NOMO-1 treated with dmso at 0.1 percent for 144 hours (cell line): ENCODE measurements at regions not wholly inside any gene's neighbourhood (a gene's known extent, or its start where the extent isn't known, plus 50 kb on each side); places are given as distances from the start of the nearest gene placed in this dataset.
"Not testable (repeated sequence)": the region's sequence is repeated elsewhere in the genome, so short reads cannot be mapped to it uniquely, and the experiment has no call there.

ENCODE experiments used
- DNase-seq: peaks from one replicate; lab custom pipeline; 2025; ENCODE audit not compliant: unreplicated experiment; lab: John Stamatoyannopoulos, UW

DNA sequence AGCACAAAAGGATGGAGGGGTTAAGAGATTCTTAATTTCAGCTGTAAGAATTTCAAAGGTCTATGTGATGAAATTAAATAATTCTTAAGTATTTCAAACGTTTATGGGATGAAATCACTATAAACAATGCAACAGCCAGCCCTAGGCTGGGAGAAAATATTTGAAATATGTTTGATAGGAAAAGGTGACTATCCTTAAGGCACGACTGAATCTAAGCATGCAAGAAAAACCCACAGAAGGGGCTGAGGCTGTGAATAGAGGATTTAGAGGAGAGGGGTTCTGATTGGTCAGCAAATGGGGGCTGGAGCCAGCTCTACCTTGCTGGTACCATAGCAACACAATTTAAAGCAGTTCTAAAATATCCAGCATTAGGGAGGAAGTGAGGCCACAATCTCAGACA, 220.8 kb upstream of the ATP10A start:
- DNase-seq: no peak

DNA sequence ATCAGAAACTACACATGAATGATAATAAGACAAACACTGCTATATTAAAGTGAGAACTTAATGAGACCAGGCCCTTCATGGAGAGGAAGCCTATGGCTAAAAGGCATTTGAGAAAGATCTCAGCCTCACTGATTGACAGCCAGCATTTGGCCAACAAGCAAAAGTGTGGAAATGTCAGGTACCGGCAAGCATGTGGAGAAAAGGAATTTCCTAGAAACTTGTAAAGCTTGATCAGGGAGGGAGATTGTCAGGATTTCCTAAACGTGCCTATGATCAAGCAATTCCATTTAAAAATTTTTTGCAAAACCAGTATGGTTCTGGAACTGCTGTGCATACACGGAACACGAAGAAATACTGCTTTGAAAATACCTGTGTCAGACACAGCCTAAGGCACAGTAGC, 220.3 kb upstream of the ATP10A start:
- DNase-seq: no peak

DNA sequence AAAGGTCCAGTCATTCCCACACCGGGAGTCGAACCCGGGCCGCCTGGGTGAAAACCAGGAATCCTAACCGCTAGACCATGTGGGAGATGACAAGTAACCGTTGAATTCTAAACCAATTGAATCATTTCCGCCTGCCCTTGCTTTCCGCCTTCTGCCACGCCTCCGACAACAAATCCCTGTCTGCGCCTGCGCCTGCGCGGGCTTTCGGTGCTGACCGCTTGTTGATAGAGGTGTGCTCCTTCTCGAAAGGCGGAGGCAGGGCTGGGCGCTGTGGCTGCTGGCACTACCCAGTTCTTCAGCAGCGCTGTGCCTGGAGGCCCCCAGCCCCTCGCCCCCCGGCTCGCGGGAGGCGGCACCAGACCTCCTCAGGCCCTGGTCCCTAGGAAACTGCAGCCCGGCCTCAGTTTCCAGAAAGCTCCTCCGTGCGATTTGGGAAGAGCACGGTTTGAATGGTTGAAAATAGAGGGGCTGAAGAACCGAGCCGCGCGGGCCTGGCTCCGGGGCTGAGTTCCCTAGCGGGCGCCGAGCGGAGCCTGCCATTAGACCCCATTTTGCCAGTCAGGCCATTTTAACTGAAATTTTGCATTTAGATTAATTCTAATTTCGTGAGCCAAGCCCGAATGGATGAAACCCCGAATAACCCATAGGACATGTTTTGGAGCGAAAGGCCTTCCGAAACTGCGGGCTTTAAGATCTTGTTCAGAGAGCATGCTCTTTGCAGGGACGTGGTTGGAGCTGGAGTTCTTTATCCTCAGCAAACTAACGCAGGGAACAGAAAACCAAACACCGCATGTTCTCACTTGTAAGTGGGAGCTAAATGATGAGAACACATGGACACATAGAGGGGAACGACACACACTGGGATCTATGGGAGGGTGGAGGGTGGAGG, 219.3 kb upstream of the ATP10A start:
- peak; percentile 97 for DNase-seq

- no peak for DNase-seq
Measured at GRCh38 chr15:26081758-26082220, 218.7 kb upstream of the ATP10A start.

DNA sequence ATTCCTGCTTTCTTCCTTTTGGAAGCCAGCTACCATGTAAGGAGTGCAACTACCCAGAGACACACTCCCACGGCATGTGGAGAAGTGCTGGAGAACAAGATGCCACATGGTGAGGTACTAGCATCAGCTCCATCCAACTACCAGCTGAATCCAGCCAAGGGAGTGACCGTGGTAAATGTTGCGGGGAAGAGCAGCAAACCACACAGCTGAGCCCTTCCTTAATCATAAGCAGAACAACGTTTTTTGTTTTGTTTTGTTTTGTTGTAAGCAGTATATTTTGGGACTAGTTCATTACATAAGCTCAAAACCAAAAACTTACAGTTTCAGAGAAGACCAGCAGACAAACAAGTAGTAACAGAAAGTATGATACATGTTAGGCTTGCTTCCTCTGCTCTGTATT, 212.6 kb upstream of the ATP10A start:
- DNase-seq: no peak

GRCh38 chr15:26073430-26074333, 210.6 kb upstream of the ATP10A start:
- no peak for DNase-seq

GRCh38 chr15:26070095-26070532, 207.0 kb upstream of the ATP10A start:
- no peak for DNase-seq

DNA sequence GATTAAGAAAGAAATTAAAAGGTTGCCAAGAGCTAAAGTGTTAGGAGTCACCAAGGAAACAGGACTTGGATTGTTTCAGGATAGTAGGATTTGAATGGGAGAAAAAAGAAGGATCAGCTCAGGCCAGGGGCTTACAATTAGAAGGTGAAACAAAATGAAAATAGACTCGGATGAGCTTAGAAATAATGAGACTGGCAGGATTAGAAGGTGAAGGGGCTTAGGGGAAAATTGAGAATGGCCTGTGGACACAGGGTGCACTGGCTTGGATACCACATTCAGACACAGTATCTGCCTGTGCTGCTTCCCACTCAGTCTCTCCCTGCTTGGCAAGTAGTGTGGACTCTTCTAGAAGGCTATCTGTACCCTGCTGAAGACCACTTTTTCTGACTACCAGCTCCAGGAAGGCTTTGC, 206.1 kb upstream of the ATP10A start:
- DNase-seq: no peak

DNA sequence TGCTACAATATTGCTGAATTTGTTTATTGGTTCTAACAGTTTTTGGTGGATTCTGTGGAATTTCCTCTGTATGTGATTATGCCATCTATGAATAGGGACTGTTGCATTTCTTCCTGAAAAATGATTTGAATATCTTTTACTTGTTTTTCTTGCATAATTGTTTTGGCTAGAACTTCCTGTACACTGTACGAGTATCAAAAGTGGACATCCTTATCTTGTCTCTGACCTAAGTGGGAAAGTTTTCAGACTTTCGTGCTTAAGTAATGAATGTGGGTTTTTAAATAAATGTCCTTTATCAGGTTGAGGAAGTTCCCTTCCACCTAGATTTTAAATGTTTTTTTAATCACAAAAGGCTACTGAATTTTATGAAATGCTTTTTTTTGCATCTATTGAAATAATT, 203.8 kb upstream of the ATP10A start:
- DNase-seq: no peak

DNA sequence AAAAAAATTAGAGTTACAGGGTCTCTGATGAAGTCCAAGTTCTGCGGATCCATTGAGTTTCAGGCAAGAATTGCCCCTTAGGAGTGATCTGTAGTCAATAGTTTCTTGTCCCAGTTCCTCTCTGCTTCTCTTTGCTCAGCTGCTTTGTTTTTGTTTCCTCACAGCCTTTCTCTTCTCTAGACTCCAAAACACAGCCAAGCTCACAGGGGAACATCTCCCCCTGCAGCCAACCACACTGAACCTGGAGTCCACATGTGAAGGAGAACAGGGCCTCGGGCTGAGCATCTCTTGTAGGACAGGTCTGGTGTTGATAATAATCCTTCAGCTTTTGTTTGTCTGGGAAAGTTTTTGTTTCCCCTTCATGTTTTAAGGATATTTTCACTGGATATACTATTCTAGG, 202.6 kb upstream of the ATP10A start:
- DNase-seq: no peak

- no peak for DNase-seq
Measured at GRCh38 chr15:26061248-26061647, 198.1 kb upstream of the ATP10A start.

DNA sequence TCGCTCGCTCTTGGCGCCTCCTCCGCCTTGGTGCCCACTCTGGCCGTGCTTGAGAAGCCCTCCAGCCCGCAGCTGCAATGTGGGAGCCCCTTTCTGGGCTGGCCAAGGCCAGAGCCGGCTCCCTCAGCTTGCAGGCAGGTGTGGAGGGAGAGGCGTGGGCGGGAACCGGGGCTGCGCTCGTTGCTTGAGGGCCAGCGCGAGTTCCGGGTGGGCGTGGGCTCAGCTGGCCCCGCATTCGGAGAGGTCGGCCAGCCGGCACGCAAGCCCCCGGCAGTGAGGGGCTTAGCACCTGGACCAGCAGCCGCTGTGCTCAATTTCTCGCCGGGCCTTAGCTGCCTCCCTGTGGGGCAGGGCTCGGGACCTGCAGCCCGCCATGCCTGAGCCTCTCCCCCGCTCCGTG, 193.6 kb upstream of the ATP10A start:
- DNase-seq: not testable (repeated sequence)

DNA sequence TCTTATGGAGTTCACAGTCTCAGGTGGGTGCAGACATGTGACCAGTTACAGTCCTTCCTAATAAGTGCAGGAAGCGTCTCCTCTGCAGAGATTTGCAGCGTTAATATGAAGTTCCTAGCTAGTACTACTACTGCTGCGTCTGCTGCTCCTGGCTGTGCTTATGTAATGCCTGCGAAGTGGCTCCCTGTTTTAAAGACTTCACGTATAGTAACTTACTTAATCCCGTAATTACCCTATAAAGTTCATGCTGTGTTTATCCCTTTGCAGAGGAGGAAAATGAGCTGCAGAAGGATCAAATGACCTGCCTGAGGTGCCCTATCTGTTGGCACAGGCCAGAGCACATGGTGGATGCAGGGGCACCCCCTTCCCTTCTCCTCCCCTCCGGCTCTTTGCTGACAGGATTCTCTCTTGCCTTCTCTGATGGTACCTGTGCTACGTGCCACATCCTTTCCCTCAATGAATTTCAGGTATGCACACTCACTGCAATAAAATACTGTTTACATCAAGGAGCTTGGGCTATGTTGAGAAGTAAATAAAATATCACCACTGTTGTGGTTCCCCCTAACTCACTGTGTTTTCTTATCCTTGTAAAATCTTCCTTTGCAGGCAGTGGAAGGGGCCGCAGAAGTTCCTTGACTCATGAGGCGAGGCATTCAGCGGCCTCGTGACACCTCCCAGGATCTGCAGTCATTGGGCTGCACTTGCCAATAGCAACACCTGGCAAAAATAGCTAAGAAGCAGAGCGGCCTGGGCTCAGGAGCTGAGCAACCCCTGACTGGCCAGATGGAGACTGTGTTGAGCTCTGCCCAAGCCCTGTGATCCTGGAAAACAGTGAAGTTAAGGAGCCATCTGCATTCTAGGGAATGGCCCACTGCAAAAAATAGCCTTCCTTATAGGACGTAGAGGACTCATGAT, 188.9 kb upstream of the ATP10A start:
- no peak for DNase-seq

- DNase-seq: no peak
Measured at GRCh38 chr15:26050984-26051383, 187.9 kb upstream of the ATP10A start.

DNA sequence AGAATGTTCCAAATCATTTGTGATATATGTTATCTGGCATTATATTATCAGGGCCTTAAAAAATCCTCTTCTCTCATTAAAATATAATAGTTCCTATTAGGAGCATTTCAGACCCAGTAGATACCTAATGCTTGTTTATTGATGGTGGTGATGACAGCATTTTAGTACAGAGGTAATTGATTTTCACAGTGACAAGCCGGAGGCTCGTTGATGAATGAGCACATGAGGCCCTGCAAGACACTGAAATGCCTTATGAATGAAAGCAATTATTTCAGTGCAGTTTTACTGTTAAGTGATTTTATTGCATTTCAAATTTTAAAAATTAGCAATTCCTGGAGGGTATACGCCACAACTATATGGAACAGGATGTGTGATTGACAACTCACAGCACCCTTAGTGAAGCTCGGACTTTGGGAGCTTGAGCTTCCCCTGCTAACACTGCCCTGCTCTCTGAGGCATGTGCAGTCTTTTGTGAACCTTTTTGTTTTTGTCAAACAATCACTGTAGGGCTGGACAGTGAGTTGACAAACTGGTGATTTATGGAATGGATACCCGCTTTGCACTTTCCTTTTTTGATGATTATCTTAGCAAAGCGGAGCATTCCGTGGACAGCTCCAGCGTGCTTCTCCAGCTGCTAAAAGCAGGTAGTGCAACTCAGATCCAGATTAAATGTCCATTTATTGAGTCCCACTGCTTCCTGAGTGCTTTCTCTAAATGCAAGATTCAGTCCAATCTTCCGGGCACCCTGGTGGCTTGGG, 187.0 kb upstream of the ATP10A start:
- DNase-seq: no peak

- DNase-seq: no peak
Measured at GRCh38 chr15:26048669-26049068, 185.5 kb upstream of the ATP10A start.

DNA sequence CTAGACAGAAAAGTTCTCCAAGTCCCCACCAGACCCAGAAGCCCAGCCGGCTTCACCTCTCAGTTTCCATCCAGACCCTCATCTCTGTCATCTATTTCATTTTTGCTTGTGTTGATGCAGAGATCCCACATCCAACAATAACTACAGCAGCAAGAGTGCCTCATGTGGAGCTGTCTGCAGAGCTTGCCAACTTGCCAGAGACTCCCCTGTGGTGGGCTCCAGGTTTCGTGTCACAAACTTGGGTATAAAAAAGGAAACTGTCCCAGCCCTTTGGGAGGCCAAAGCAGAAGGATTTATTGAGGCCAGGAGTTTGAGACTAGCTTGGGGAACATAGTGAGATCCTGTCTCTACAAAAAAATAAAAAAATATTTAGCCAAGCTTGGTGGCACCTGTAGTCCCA, 182.4 kb upstream of the ATP10A start:
- DNase-seq: no peak

DNA sequence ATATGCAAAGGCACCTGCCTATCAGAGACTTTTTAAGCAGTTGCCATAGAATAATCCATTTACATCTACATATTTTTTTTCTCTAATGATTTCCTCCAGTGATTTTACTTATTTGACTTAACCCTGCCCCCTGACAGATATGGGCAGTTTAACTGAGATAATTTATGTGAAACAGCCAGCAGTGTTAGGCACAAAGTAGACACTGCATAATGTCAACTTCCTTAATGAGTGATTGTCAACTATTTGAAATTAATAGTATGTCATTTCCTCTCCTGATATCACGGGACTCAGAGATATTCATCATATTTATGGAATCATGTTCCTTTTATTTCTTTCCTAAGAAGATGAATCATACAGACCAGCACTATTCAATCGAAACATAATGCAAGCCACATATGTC, 179.9 kb upstream of the ATP10A start:
- DNase-seq: no peak

DNA sequence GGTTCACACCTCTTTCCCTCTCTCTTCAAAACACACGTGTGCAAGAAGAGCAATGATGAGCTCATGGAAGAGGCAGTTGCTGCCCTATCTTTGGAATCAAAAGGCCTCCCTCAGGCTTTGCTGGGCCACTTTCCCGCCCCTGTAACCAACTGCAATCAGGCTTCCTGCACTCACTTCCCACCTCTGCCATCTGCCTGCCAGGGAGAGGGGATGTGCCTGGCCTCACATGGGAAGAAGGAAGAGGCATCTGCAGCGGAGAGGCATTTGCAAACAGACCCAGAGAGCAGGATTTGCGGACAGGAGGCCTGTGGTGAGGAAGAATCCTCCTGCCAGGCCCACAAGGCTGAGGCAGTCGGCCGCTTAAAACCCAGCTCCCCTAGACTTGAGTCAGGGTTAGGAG, 175.6 kb upstream of the ATP10A start:
- no peak for DNase-seq

DNA sequence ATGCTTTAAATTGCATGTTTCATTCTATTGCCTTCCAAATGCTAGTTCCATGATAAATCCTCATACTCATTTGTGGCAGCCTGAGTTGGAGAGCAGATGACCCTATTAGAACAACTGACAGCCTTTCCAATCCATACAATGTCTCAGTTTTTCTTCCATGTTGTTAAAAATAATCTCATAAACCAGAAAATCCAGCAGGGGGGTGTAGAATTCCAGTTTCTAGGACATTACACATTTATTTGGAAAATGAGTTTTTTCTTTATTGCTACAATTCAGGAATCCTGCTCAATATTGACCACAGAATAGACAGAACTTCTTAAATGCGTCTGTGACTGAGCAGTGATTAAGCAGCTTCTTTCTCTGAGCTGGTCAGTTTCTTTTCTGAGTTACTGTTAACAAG, 174.2 kb upstream of the ATP10A start:
- no peak for DNase-seq
